Natural killer cell (primary cell): ENCODE measurements at regions not wholly inside any gene's neighbourhood (a gene's known extent, or its start where the extent isn't known, plus 50 kb on each side); places are given as distances from the start of the nearest gene placed in this dataset.

Source experiments
- ATAC-seq, 3 donors: fragments of 150-1000 bp in 2 of 3; fragments of 200-7000 bp in 1 of 3; cut with Tn5 transposase; 1 replicate in 1 of 3; 2 replicates in 2 of 3; pipeline ENCODE4 v1.10.0; 2021; ENCODE audit warnings: mild to moderate bottlenecking in 2 of 3, moderate library complexity in 2 of 3
- DNase-seq, 2 donors: peaks; one replicate each; pipeline versions ENCODE4 v3.0.0 to v3.0.0-alpha.2; 2013 to 2021; ENCODE audit warnings: mixed read lengths in 1 of 2
- H3K27ac ChIP-seq: one replicate; pipeline ENCODE4 v1.5.1; 2013; ENCODE audit warnings: mild to moderate bottlenecking, low read length
- H3K27me3 ChIP-seq: one replicate; pipeline ENCODE4 v1.6.1; 2013; ENCODE audit warnings: low read length; ENCODE audit not compliant: control insufficient read depth, insufficient read depth
- H3K36me3 ChIP-seq: one replicate; pipeline ENCODE4 v1.6.1; 2013; ENCODE audit warnings: low read length; ENCODE audit not compliant: control insufficient read depth, insufficient read depth
- H3K4me1 ChIP-seq: one replicate; pipeline ENCODE4 v1.6.1; 2013; ENCODE audit warnings: low read length; ENCODE audit not compliant: control insufficient read depth, insufficient read depth
- H3K4me3 ChIP-seq: one replicate; pipeline ENCODE4 v1.5.1; 2013; ENCODE audit warnings: low read length
- H3K9me3 ChIP-seq: one replicate; pipeline ENCODE4 v1.6.1; 2013; ENCODE audit warnings: low read length; ENCODE audit not compliant: control insufficient read depth, insufficient read depth
- H3K27ac Mint-ChIP-seq, 2 donors: one replicate each; pipeline ENCODE4 v1.8.0; 2022; ENCODE audit warnings: mild to moderate bottlenecking in 2 of 2, mixed read lengths in 2 of 2, moderate library complexity in 1 of 2
- H3K27me3 Mint-ChIP-seq, 2 donors: one replicate each; pipeline ENCODE4 v1.8.0; 2022; ENCODE audit warnings: low read depth in 2 of 2, mixed read lengths in 2 of 2
- H3K36me3 Mint-ChIP-seq: one replicate; pipeline ENCODE4 v1.8.0; 2022; ENCODE audit warnings: mixed read lengths
- H3K4me1 Mint-ChIP-seq, 2 donors: one replicate each; pipeline ENCODE4 v1.8.0; 2022; ENCODE audit warnings: mixed read lengths in 2 of 2
- H3K4me3 Mint-ChIP-seq: one replicate; pipeline ENCODE4 v1.8.0; 2022; ENCODE audit warnings: mild to moderate bottlenecking, moderate library complexity, mixed read lengths
- H3K9me3 Mint-ChIP-seq, 2 donors: one replicate each; pipeline ENCODE4 v1.8.0; 2022; ENCODE audit warnings: mixed read lengths in 2 of 2
- WGBS: methylation state at CpG from one replicate; pipeline ENCODE4 v1.1.7; 2013; ENCODE audit warnings: missing lambda C conversion rate; ENCODE audit not compliant: insufficient coverage; 5-methylcytosine and 5-hydroxymethylcytosine counted together
- intact Hi-C: fragments of 100-400 bp; cut with micrococcal nuclease; formaldehyde crosslinking; loops from one replicate; pipeline ENCODE4 v1.14.2; 2022
- TF ChIP-seq, protein P1 (sequence below): fragments of 200-600 bp; IDR thresholded peaks from one replicate; pipeline ENCODE4 v1.8.0; 2022; ENCODE audit warnings: antibody characterized with exemption

DNA sequence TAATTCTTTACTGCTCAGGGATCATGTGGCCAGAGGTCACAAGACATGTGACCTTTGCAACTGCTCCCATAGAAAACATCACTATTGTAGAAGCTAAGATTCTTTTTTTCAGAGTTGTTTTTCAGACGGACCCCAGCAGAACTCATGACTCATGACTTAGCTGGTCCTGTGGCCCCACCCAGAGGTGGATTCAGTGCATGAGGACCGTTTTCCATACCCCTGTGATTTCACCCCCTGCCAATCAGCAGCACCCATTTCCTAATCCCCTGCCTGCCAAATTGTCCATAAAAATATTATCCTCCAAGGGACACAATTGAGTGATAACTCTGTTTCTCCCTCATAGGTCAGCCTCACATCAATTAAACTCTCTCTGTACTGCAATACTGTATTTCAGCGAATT is 777.5 kb downstream of the NLGN4Y start:
- H3K27me3 ChIP-seq: no peaks in the 10 kb centered on the region

GRCh38 chrY:15312166-15312565 is 787.8 kb downstream of the NLGN4Y start:
- Histone ChIP-seq H3K4me3 (no peak overlapping the region), H3K27ac (no peak overlapping the region), H3K9me3 (no peaks in the 10 kb centered on the region), H3K27me3 (no peaks in the 10 kb centered on the region), H3K36me3 (no peaks in the 10 kb centered on the region), H3K4me1 (no peaks in the 10 kb centered on the region)
- Mint-ChIP-seq H3K27me3 (no peaks in the 10 kb centered on the region), H3K4me3 (no peak overlapping the region), H3K9me3 (peaks cover 0 to 10% of the 10 kb centered on the region in 2 donors), H3K4me1 (no peaks in the 10 kb centered on the region), H3K36me3 (no peaks in the 10 kb centered on the region), H3K27ac (no peak overlapping the region)
- DNase-seq: no peak
- 70% methylated on average over 1 of the region's 2 CpGs for WGBS
- ATAC-seq: no peak
- TF ChIP-seq, protein P1, sequence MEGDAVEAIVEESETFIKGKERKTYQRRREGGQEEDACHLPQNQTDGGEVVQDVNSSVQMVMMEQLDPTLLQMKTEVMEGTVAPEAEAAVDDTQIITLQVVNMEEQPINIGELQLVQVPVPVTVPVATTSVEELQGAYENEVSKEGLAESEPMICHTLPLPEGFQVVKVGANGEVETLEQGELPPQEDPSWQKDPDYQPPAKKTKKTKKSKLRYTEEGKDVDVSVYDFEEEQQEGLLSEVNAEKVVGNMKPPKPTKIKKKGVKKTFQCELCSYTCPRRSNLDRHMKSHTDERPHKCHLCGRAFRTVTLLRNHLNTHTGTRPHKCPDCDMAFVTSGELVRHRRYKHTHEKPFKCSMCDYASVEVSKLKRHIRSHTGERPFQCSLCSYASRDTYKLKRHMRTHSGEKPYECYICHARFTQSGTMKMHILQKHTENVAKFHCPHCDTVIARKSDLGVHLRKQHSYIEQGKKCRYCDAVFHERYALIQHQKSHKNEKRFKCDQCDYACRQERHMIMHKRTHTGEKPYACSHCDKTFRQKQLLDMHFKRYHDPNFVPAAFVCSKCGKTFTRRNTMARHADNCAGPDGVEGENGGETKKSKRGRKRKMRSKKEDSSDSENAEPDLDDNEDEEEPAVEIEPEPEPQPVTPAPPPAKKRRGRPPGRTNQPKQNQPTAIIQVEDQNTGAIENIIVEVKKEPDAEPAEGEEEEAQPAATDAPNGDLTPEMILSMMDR: no peak
- intact Hi-C loops: no loop called here

More for the DNA sequence above, 777.5 kb downstream of the NLGN4Y start:
- H3K4me1 Mint-ChIP-seq: no peaks in the 10 kb centered on the region
- intact Hi-C loops: no loop called here
- Histone ChIP-seq H3K4me1 (no peaks in the 10 kb centered on the region), H3K9me3 (no peaks in the 10 kb centered on the region), H3K4me3 (no peak overlapping the region), H3K36me3 (no peaks in the 10 kb centered on the region), H3K27ac (no peak overlapping the region)
- H3K36me3 Mint-ChIP-seq: no peaks in the 10 kb centered on the region
- no peak overlapping the region for H3K4me3 Mint-ChIP-seq
- ATAC-seq (no peak), DNase-seq (no peak)
- TF ChIP-seq, protein P1: no peak
- no peaks in the 10 kb centered on the region for H3K9me3 Mint-ChIP-seq
- no peaks in the 10 kb centered on the region for H3K27me3 Mint-ChIP-seq
- 52% methylated on average over 2 of the region's 3 CpGs for WGBS
- no peak overlapping the region for H3K27ac Mint-ChIP-seq

DNA sequence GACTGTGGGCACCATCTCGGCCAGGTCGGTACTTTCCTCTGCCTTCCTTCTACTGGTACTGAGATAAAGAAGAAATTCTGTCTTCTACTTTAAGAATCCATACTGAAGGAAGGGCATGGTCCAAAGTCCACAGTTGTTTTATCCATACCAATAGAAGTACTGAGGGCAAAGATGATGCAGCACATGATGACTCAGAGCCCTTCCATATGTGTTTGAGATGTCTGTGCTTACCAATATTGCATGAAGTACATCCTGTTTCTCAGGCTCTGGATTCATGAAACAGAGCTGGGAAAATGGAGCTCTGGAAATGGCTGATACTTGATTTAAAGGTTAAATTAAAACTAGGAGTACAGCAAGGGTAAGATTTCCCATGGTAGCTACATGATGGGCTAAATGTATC is 799.9 kb downstream of the NLGN4Y start:
- no peak overlapping the region for H3K27ac Mint-ChIP-seq
- Histone ChIP-seq H3K4me3 (no peak overlapping the region), H3K36me3 (no peaks in the 10 kb centered on the region), H3K9me3 (no peaks in the 10 kb centered on the region), H3K4me1 (no peaks in the 10 kb centered on the region), H3K27ac (no peak overlapping the region), H3K27me3 (no peaks in the 10 kb centered on the region)
- H3K36me3 Mint-ChIP-seq: no peaks in the 10 kb centered on the region
- H3K27me3 Mint-ChIP-seq: no peaks in the 10 kb centered on the region
- H3K4me1 Mint-ChIP-seq: peaks cover 0 to 5% of the 10 kb centered on the region in 2 donors
- peaks cover 0 to 9% of the 10 kb centered on the region in 2 donors for H3K9me3 Mint-ChIP-seq
- no peak for DNase-seq
- intact Hi-C loops: no loop called here
- H3K4me3 Mint-ChIP-seq: no peak overlapping the region
- ATAC-seq: no peak
- WGBS: 100% methylated on average over 2 of the region's 2 CpGs
- TF ChIP-seq, protein P1: no peak

DNA sequence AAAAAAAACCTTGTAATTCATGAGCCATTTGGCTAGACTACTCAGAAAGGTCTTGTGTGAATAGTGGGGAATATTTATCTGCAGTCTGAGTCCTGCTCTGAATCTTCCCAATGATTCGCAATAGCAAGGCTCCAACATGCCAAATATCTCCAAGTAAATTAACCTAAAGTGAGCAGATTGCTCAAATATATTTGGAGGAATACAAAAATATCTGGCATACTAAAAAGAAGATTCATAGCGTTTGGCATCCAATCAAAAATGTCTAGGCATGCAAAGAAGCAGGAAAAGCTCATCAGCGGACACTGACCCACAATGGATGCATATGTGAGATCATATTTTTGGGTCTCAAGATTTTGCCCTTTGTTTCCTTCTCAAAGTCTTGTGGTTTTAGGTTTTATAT is 800.9 kb downstream of the NLGN4Y start:
- Mint-ChIP-seq H3K4me1 (peaks cover 0 to 5% of the 10 kb centered on the region in 2 donors), H3K27ac (no peak overlapping the region), H3K27me3 (no peaks in the 10 kb centered on the region), H3K4me3 (no peak overlapping the region), H3K9me3 (peaks cover 0 to 9% of the 10 kb centered on the region in 2 donors), H3K36me3 (no peaks in the 10 kb centered on the region)
- intact Hi-C loops: no loop called here
- H3K36me3 ChIP-seq: no peaks in the 10 kb centered on the region
- H3K4me3 ChIP-seq: no peak overlapping the region
- H3K4me1 ChIP-seq: no peaks in the 10 kb centered on the region
- TF ChIP-seq, protein P1: no peak
- ATAC-seq: no peak
- no peaks in the 10 kb centered on the region for H3K9me3 ChIP-seq
- no peaks in the 10 kb centered on the region for H3K27me3 ChIP-seq
- DNase-seq: no peak
- H3K27ac ChIP-seq: no peak overlapping the region
- 88% methylated on average over 2 of the region's 3 CpGs for WGBS
